H9 (cell line): ENCODE measurements at regions not wholly inside any gene's neighbourhood (a gene's known extent, or its start where the extent isn't known, plus 50 kb on each side); places are given as distances from the start of the nearest gene placed in this dataset.

Experiments used
- DNase-seq: peaks from one replicate; pipeline ENCODE4 v3.0.0-alpha.2; 2017
- H2AFZ ChIP-seq: one replicate; pipeline ENCODE4 v1.6.1; 2013; ENCODE audit warnings: mild to moderate bottlenecking, low read length, control low read depth, moderate library complexity
- H2AK5ac ChIP-seq: 2 replicates; pipeline ENCODE4 v1.6.1; 2013; ENCODE audit warnings: low read length, control low read depth, mixed read lengths; ENCODE audit not compliant: insufficient read length
- H2BK120ac ChIP-seq: one replicate; pipeline ENCODE4 v1.6.1; 2013; ENCODE audit warnings: low read depth, mild to moderate bottlenecking, low read length, control low read depth, inconsistent platforms; ENCODE audit not compliant: poor library complexity, severe bottlenecking
- H2BK12ac ChIP-seq: 2 replicates; pipeline ENCODE4 v1.6.1; 2013; ENCODE audit warnings: low read length, control low read depth, mixed read lengths, low read depth; ENCODE audit not compliant: insufficient read length
- H2BK15ac ChIP-seq: 2 replicates; pipeline ENCODE4 v1.6.1; 2013; ENCODE audit warnings: low read depth, low read length, control low read depth
- H2BK20ac ChIP-seq: one replicate; pipeline ENCODE4 v1.6.1; 2013; ENCODE audit warnings: low read depth, mild to moderate bottlenecking, low read length, control low read depth, inconsistent platforms; ENCODE audit not compliant: poor library complexity, severe bottlenecking
- H2BK5ac ChIP-seq: 2 replicates; pipeline ENCODE4 v1.6.1; 2013; ENCODE audit warnings: low read length, control low read depth, mixed read lengths; ENCODE audit not compliant: insufficient read length
- H3K14ac ChIP-seq: 2 replicates; pipeline ENCODE4 v1.6.1; 2013; ENCODE audit warnings: low read length, control low read depth; ENCODE audit not compliant: insufficient read depth
- H3K18ac ChIP-seq: 2 replicates; pipeline ENCODE4 v1.6.1; 2013; ENCODE audit warnings: low read depth, mild to moderate bottlenecking, mixed read lengths, low read length, control low read depth; ENCODE audit not compliant: insufficient read length
- H3K23ac ChIP-seq: 2 replicates; pipeline ENCODE4 v1.6.1; 2013; ENCODE audit warnings: low read length, control low read depth, mixed read lengths, low read depth; ENCODE audit not compliant: insufficient read length
- H3K23me2 ChIP-seq: 2 replicates; pipeline ENCODE4 v1.6.1; 2013; ENCODE audit warnings: low read depth, mild to moderate bottlenecking, mixed read lengths, low read length, control low read depth; ENCODE audit not compliant: insufficient read length, poor library complexity, severe bottlenecking
- H3K27ac ChIP-seq: 2 replicates; pipeline ENCODE4 v1.5.1; 2013; ENCODE audit warnings: low read length, control low read depth, mixed read lengths, low read depth; ENCODE audit not compliant: insufficient read length
- H3K27me3 ChIP-seq: 2 replicates; pipeline ENCODE4 v1.6.1; 2013; ENCODE audit warnings: low read length, control low read depth, inconsistent platforms; ENCODE audit not compliant: insufficient read depth
- H3K4ac ChIP-seq: 2 replicates; pipeline ENCODE4 v1.6.1; 2013; ENCODE audit warnings: low read depth, mild to moderate bottlenecking, control low read depth, inconsistent platforms, low read length, moderate library complexity
- H3K4me1 ChIP-seq: 2 replicates; pipeline ENCODE4 v1.6.1; 2013; ENCODE audit warnings: low read length, control low read depth, inconsistent platforms; ENCODE audit not compliant: insufficient read depth
- H3K4me2 ChIP-seq: 2 replicates; pipeline ENCODE4 v1.6.1; 2013; ENCODE audit warnings: low read length, control low read depth, mixed read lengths; ENCODE audit not compliant: insufficient read length, insufficient read depth
- H3K56ac ChIP-seq: 2 replicates; pipeline ENCODE4 v1.6.1; 2013; ENCODE audit warnings: low read depth, mild to moderate bottlenecking, mixed read lengths, low read length, control low read depth; ENCODE audit not compliant: insufficient read length
- H3K79me1 ChIP-seq: 2 replicates; pipeline ENCODE4 v1.6.1; 2013; ENCODE audit warnings: low read depth, mild to moderate bottlenecking, moderate library complexity, low read length, control low read depth, inconsistent platforms; ENCODE audit not compliant: insufficient read depth, poor library complexity, severe bottlenecking
- H3K79me2 ChIP-seq: 2 replicates; pipeline ENCODE4 v1.6.1; 2013; ENCODE audit warnings: low read length, control low read depth, inconsistent platforms; ENCODE audit not compliant: insufficient read depth
- H3K9ac ChIP-seq: 2 replicates; pipeline ENCODE4 v1.6.1; 2013; ENCODE audit warnings: low read length, control low read depth, mixed read lengths; ENCODE audit not compliant: insufficient read length; ENCODE audit errors: extremely low read depth
- H3K9me3 ChIP-seq: one replicate; pipeline ENCODE4 v1.6.1; 2013; ENCODE audit warnings: low read depth, low read length, inconsistent platforms; ENCODE audit not compliant: control insufficient read depth
- H3T11ph ChIP-seq: one replicate; pipeline ENCODE4 v1.6.1; 2013; ENCODE audit warnings: mild to moderate bottlenecking, low read length, control low read depth, inconsistent platforms
- H4K20me1 ChIP-seq: one replicate; pipeline ENCODE4 v1.6.1; 2013; ENCODE audit not compliant: control insufficient read depth, insufficient read length, insufficient read depth
- H4K5ac ChIP-seq: 2 replicates; pipeline ENCODE4 v1.6.1; 2013; ENCODE audit warnings: low read depth, mild to moderate bottlenecking, mixed read lengths, low read length, control low read depth; ENCODE audit not compliant: insufficient read length
- H4K8ac ChIP-seq: replicated peaks from 2 replicates; pipeline ENCODE4 v1.6.1; 2013; ENCODE audit warnings: low read length, control low read depth, mixed read lengths, low read depth; ENCODE audit not compliant: insufficient read length
- H4K91ac ChIP-seq: 2 replicates; pipeline ENCODE4 v1.6.1; 2013; ENCODE audit warnings: low read depth, mild to moderate bottlenecking, moderate library complexity, mixed read lengths, low read length, control low read depth; ENCODE audit not compliant: insufficient read length
- H3K27ac Mint-ChIP-seq, 3 experiments: 2 replicates in 2 of 3; 3 replicates in 1 of 3; pipeline ENCODE4 v1.8.0; 2020 to 2021; ENCODE audit warnings: mixed read lengths in 3 of 3, mild to moderate bottlenecking in 1 of 3, moderate library complexity in 1 of 3
- H3K27me3 Mint-ChIP-seq: 2 replicates; pipeline ENCODE4 v1.8.0; 2021; ENCODE audit warnings: low read depth, mild to moderate bottlenecking, moderate library complexity, mixed read lengths
- H3K36me3 Mint-ChIP-seq, 3 experiments: 2 replicates in 2 of 3; 3 replicates in 1 of 3; pipeline ENCODE4 v1.8.0; 2020 to 2021; ENCODE audit warnings: low read depth in 3 of 3, mixed read lengths in 3 of 3; ENCODE audit not compliant: insufficient read depth in 1 of 3
- H3K4me1 Mint-ChIP-seq, 2 experiments: 2 replicates each; pipeline ENCODE4 v1.8.0; 2020; ENCODE audit warnings: mixed read lengths in 2 of 2
- H3K4me3 Mint-ChIP-seq, 2 experiments: 2 replicates in 1 of 2; 3 replicates in 1 of 2; pipeline ENCODE4 v1.8.0; 2020 to 2021; ENCODE audit warnings: mild to moderate bottlenecking in 2 of 2, mixed read lengths in 2 of 2, moderate library complexity in 1 of 2
- H3K9me3 Mint-ChIP-seq, 2 experiments: 2 replicates in 1 of 2; 3 replicates in 1 of 2; pipeline ENCODE4 v1.8.0; 2020; ENCODE audit warnings: mild to moderate bottlenecking in 2 of 2, mixed read lengths in 2 of 2, moderate library complexity in 1 of 2
- CTCF ChIP-seq: fragments of 200-600 bp; sonication (generic); conservative IDR thresholded peaks from 3 replicates; pipeline ENCODE4 v1.8.0; 2021; ENCODE audit warnings: antibody characterized with exemption, mild to moderate bottlenecking
- WGBS: extraction: QIAGEN DNeasy Blood & Tissue Kit; methylation state at CpG from one replicate; pipeline ENCODE4 v1.1.7; 2013; ENCODE audit warnings: missing lambda C conversion rate, low lambda C conversion rate, mixed read lengths; ENCODE audit not compliant: insufficient read length; ENCODE audit errors: extremely low coverage; 5-methylcytosine and 5-hydroxymethylcytosine counted together

DNA sequence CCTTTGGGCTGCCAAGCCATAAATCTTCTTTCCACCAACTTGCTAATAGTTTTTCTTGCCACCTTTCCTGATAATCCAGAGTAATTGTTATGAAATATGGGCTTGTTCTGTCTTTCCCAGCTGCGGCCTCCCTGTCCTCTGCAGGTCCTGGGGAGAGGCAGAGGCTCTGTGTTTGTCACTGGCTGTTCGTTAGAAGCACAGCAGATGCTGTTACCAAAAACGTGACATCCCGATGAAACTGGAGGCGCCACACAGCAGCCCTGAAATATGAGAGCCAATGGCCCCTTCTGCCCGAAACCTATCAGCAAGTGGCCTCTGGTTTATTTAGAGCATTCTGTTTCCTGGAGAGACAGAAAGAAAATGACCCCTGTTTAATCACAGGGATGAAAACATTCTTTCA lies 115.1 kb upstream of the ANKFN1 start:
- no peak overlapping the region for H3K14ac ChIP-seq
- H3K23me2 ChIP-seq, result no peaks in the 10 kb centered on the region
- no peak overlapping the region for H4K91ac ChIP-seq
- H3K4me1 ChIP-seq, result no peaks in the 10 kb centered on the region
- DNase-seq, result no peak
- no peak overlapping the region for H3K23ac ChIP-seq
- no peak overlapping the region for H3K4me2 ChIP-seq
- Mint-ChIP-seq H3K9me3 (no peaks in the 10 kb centered on the region), H3K27ac (no peak overlapping the region), H3K4me1 (no peaks in the 10 kb centered on the region), H3K27me3 (no peaks in the 10 kb centered on the region), H3K4me3 (no peak overlapping the region), H3K36me3 (no peaks in the 10 kb centered on the region; a peak in 1 of 7 replicates)
- TF ChIP-seq CTCF, result no peak
- H3K56ac ChIP-seq, result no peak overlapping the region
- no peaks in the 10 kb centered on the region for H3K9me3 ChIP-seq
- no peak overlapping the region for H3K18ac ChIP-seq
- H2AK5ac ChIP-seq, result no peak overlapping the region
- no peak overlapping the region for H3K27ac ChIP-seq
- H3K9ac ChIP-seq, result no peak overlapping the region
- no peaks in the 10 kb centered on the region for H3K79me2 ChIP-seq
- no peak overlapping the region for H3K4ac ChIP-seq
- no peak overlapping the region for H2BK5ac ChIP-seq
- no peak overlapping the region for H2BK12ac ChIP-seq
- H2AFZ ChIP-seq, result no peak overlapping the region
- H4K8ac ChIP-seq, result no peak overlapping the region
- no peak overlapping the region for H2BK120ac ChIP-seq
- no peaks in the 10 kb centered on the region for H3K79me1 ChIP-seq
- no peak overlapping the region for H4K5ac ChIP-seq
- no peaks in the 10 kb centered on the region for H3K27me3 ChIP-seq
- no CpG with 5 or more reads among the region's 6 CpGs for WGBS
- no peak overlapping the region for H2BK20ac ChIP-seq
- no peak overlapping the region for H3T11ph ChIP-seq
- no peaks in the 10 kb centered on the region for H4K20me1 ChIP-seq
- no peak overlapping the region for H2BK15ac ChIP-seq
